Neural cell (in vitro differentiated cells): ENCODE measurements at regions not wholly inside any gene's neighbourhood (a gene's known extent, or its start where the extent isn't known, plus 50 kb on each side); places are given as distances from the start of the nearest gene placed in this dataset.

Experiments used
- TF ChIP-seq, protein P1 (sequence below): fragments of 450-650 bp; IDR thresholded peaks from 2 replicates; pipeline ENCODE4 v1.5.1; 2014; ENCODE audit warnings: antibody characterized with exemption, mild to moderate bottlenecking, moderate library complexity; ENCODE audit not compliant: poor library complexity, severe bottlenecking
- TF ChIP-seq, protein P2 (sequence below): IDR thresholded peaks from 2 replicates; pipeline ENCODE4 v1.6.1; 2012; ENCODE audit warnings: borderline replicate concordance

DNA sequence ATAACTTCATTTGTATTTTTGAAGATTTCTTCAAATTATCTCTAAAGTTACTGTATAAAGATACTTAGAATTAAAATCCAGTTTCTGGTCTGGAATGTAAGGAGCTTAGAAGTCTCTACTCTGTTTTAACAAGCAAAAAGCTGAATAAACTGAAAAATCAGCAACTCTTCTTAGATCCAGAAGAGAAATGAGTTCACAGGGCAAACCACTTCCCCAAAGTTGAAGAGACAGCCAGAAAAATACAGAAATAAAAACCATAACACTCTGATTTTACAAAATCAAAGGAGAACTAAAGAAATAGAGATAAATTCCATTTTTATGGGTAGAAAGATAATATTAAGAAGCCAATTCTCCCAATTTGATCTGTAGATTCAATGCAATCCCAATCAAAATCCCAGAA, 1166.8 kb downstream of the ADGRL3 start:
- TF ChIP-seq, protein P1, sequence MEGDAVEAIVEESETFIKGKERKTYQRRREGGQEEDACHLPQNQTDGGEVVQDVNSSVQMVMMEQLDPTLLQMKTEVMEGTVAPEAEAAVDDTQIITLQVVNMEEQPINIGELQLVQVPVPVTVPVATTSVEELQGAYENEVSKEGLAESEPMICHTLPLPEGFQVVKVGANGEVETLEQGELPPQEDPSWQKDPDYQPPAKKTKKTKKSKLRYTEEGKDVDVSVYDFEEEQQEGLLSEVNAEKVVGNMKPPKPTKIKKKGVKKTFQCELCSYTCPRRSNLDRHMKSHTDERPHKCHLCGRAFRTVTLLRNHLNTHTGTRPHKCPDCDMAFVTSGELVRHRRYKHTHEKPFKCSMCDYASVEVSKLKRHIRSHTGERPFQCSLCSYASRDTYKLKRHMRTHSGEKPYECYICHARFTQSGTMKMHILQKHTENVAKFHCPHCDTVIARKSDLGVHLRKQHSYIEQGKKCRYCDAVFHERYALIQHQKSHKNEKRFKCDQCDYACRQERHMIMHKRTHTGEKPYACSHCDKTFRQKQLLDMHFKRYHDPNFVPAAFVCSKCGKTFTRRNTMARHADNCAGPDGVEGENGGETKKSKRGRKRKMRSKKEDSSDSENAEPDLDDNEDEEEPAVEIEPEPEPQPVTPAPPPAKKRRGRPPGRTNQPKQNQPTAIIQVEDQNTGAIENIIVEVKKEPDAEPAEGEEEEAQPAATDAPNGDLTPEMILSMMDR = no peak
- TF ChIP-seq, protein P2, sequence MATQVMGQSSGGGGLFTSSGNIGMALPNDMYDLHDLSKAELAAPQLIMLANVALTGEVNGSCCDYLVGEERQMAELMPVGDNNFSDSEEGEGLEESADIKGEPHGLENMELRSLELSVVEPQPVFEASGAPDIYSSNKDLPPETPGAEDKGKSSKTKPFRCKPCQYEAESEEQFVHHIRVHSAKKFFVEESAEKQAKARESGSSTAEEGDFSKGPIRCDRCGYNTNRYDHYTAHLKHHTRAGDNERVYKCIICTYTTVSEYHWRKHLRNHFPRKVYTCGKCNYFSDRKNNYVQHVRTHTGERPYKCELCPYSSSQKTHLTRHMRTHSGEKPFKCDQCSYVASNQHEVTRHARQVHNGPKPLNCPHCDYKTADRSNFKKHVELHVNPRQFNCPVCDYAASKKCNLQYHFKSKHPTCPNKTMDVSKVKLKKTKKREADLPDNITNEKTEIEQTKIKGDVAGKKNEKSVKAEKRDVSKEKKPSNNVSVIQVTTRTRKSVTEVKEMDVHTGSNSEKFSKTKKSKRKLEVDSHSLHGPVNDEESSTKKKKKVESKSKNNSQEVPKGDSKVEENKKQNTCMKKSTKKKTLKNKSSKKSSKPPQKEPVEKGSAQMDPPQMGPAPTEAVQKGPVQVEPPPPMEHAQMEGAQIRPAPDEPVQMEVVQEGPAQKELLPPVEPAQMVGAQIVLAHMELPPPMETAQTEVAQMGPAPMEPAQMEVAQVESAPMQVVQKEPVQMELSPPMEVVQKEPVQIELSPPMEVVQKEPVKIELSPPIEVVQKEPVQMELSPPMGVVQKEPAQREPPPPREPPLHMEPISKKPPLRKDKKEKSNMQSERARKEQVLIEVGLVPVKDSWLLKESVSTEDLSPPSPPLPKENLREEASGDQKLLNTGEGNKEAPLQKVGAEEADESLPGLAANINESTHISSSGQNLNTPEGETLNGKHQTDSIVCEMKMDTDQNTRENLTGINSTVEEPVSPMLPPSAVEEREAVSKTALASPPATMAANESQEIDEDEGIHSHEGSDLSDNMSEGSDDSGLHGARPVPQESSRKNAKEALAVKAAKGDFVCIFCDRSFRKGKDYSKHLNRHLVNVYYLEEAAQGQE = no peak
